GM12864 (cell line): ENCODE measurements at regions not wholly inside any gene's neighbourhood (a gene's known extent, or its start where the extent isn't known, plus 50 kb on each side); places are given as distances from the start of the nearest gene placed in this dataset.
"Not testable (repeated sequence)": the region's sequence is repeated elsewhere in the genome, so short reads cannot be mapped to it uniquely, and the experiment has no call there.

Source experiments
- DNase-seq: peaks from one replicate; pipeline ENCODE4 v3.0.0-alpha.2; 2011; ENCODE audit warnings: low read depth
- H3K4me3 ChIP-seq: 2 replicates; pipeline ENCODE4 v1.5.1; 2011; ENCODE audit warnings: mild to moderate bottlenecking, low read depth, low read length, control low read depth
- CTCF ChIP-seq: IDR thresholded peaks from 2 replicates; pipeline ENCODE4 v1.5.1; 2011; ENCODE audit warnings: low read depth, mild to moderate bottlenecking, moderate library complexity, low read length, control low read depth, inconsistent platforms; ENCODE audit errors: missing control alignments

- H3K4me3 ChIP-seq, result no peak overlapping the region
- no peak for TF ChIP-seq CTCF
- no peak for DNase-seq
These were observed 76.9 kb upstream of the EEA1 start for GRCh38 chr12:93005928-93006392.

DNA sequence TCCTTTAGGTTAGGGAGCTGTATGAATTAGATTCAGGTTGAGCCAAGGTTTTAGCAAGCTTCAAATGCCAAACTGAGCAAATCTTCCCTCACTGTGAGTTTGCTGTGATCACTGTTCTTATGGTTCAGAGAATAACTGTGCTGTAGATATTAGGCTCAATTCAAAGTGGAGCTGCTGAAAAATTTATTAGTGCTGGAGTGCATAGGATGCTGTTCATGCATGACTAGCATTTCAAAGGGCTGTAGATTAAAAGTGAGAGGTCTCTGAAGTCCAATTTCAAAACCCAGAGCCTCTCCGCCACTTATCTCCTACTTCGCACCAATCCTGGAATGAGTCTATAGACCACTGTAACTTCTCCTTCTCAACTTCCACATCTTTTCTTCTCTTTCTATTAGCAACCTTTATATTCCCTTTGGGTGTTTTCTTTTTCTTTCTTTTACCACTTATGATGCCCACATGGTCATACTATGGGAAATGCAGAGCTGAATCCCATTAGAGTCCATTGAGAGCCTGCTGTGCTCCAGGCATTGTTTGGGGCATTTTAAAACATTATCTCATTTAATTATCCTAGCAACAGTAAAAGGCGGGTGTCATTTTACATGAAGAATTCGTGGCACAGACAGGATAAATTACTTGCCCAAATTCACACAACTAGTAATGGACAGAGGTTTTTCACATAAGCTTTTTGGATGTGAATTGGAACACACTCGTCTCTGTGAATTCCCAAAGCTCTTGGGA lies 77.5 kb upstream of the EEA1 start:
- DNase-seq, result no peak
- no peak for TF ChIP-seq CTCF
- H3K4me3 ChIP-seq, result no peak overlapping the region

- H3K4me3 ChIP-seq, result no peak overlapping the region
- DNase-seq, result no peak
- TF ChIP-seq CTCF, result no peak
These were observed 78.4 kb upstream of the EEA1 start for GRCh38 chr12:93007544-93007943.

- TF ChIP-seq CTCF, result no peak
- no peak overlapping the region for H3K4me3 ChIP-seq
- no peak for DNase-seq
These were observed 79.1 kb upstream of the EEA1 start for GRCh38 chr12:93008044-93008778.

GRCh38 chr12:93008880-93009279 lies 79.8 kb upstream of the EEA1 start:
- not testable (repeated sequence) for H3K4me3 ChIP-seq, DNase-seq

GRCh38 chr12:93009533-93009932 lies 80.4 kb upstream of the EEA1 start:
- no peak for DNase-seq
- no peak for TF ChIP-seq CTCF
- H3K4me3 ChIP-seq, result no peak overlapping the region; the same call in 1 of the 2 replicates

DNA sequence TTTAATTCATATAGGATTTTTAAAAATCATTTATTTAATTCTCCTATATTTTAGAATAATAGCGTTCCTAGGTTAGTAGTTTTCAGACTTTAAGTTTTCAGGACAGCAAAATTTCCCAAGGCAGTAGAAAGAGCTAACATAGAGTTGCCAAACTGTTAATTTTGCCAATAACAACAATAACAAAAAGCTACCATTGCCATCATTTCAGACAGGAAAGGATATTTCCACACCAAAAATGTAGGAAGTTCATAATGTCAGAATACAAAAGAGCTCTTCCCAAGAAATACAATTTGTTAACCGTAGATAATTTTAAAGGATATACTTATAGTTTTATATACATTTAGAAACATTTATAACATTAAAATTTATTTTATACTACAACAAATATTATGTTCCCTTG lies 81.4 kb upstream of the EEA1 start:
- no peak for TF ChIP-seq CTCF
- no peak overlapping the region for H3K4me3 ChIP-seq
- no peak for DNase-seq
